OCI-M1 (cell line): ENCODE measurements at regions not wholly inside any gene's neighbourhood (a gene's known extent, or its start where the extent isn't known, plus 50 kb on each side); places are given as distances from the start of the nearest gene placed in this dataset.

Experiments
- DNase-seq: peaks from one replicate; lab custom pipeline; 2025; lab: John Stamatoyannopoulos, UW

GRCh38 chr12:82174383-82174782, 183.8 kb downstream of the CCDC59 start:
- DNase-seq: peak; percentile 2

- DNase-seq: no peak
These were observed 209.1 kb downstream of the CCDC59 start for GRCh38 chr12:82149045-82149444.

- DNase-seq: no peak
These were observed 211.4 kb downstream of the CCDC59 start for GRCh38 chr12:82146740-82147139.

- peak; percentile 85 for DNase-seq
These were observed 213.7 kb downstream of the CCDC59 start for GRCh38 chr12:82144505-82144904.

- no peak for DNase-seq
These were observed 225.8 kb downstream of the CCDC59 start for GRCh38 chr12:82132390-82132789.

- no peak for DNase-seq
These were observed 227.4 kb downstream of the CCDC59 start for GRCh38 chr12:82130762-82131161.

GRCh38 chr12:82124711-82125380, 233.3 kb downstream of the CCDC59 start:
- no peak for DNase-seq

- DNase-seq: no peak
These were observed 236.6 kb downstream of the CCDC59 start for GRCh38 chr12:82121545-82121944.

- no peak for DNase-seq
These were observed 237.3 kb downstream of the CCDC59 start for GRCh38 chr12:82120901-82121300.

- no peak for DNase-seq
These were observed 248.9 kb downstream of the CCDC59 start for GRCh38 chr12:82109243-82109642.

- no peak for DNase-seq
These were observed 249.6 kb downstream of the CCDC59 start for GRCh38 chr12:82108615-82109014.

- no peak for DNase-seq
These were observed 259.0 kb downstream of the CCDC59 start for GRCh38 chr12:82099216-82099615.

- DNase-seq: no peak
These were observed 260.3 kb downstream of the CCDC59 start for GRCh38 chr12:82097877-82098276.

- no peak for DNase-seq
These were observed 260.7 kb downstream of the CCDC59 start for GRCh38 chr12:82097438-82097837.

GRCh38 chr12:82090165-82090564, 268.0 kb downstream of the CCDC59 start:
- DNase-seq: peak; percentile 24

- no peak for DNase-seq
These were observed 268.6 kb downstream of the CCDC59 start for GRCh38 chr12:82089369-82090121.

- DNase-seq: no peak
These were observed 275.7 kb downstream of the CCDC59 start for GRCh38 chr12:82082501-82082900.

GRCh38 chr12:82069931-82070514, 288.2 kb downstream of the CCDC59 start:
- DNase-seq: no peak

- DNase-seq: no peak
These were observed 299.0 kb upstream of the PPFIA2 start for GRCh38 chr12:82058197-82058596.

- no peak for DNase-seq
These were observed 298.6 kb upstream of the PPFIA2 start for GRCh38 chr12:82057770-82058169.

GRCh38 chr12:82055391-82055790, 296.2 kb upstream of the PPFIA2 start:
- DNase-seq: no peak

- DNase-seq: no peak
These were observed 295.4 kb upstream of the PPFIA2 start for GRCh38 chr12:82054566-82054965.

- DNase-seq: peak; percentile 25
These were observed 288.3 kb upstream of the PPFIA2 start for GRCh38 chr12:82047446-82047845.
